Kidney epithelial cell (primary cell): ENCODE measurements at regions not wholly inside any gene's neighbourhood (a gene's known extent, or its start where the extent isn't known, plus 50 kb on each side); places are given as distances from the start of the nearest gene placed in this dataset.

Experiments
- DNase-seq: peaks from one replicate; pipeline ENCODE4 v3.0.0-alpha.2; 2010; ENCODE audit warnings: low read depth
- H3K27me3 ChIP-seq: 2 replicates; pipeline ENCODE4 v1.6.0; 2011; ENCODE audit warnings: low read length; ENCODE audit not compliant: control insufficient read depth, insufficient read depth
- H3K36me3 ChIP-seq: 2 replicates; pipeline ENCODE4 v1.5.1; 2011; ENCODE audit warnings: low read length; ENCODE audit not compliant: control insufficient read depth, insufficient read depth
- H3K4me3 ChIP-seq: 2 replicates; pipeline ENCODE4 v1.5.1; 2011; ENCODE audit warnings: low read depth, mild to moderate bottlenecking, control low read depth, low read length
- CTCF ChIP-seq: IDR thresholded peaks from 2 replicates; pipeline ENCODE4 v1.5.1; 2011; ENCODE audit warnings: mild to moderate bottlenecking, moderate library complexity, low read length, control low read depth, inconsistent platforms; ENCODE audit not compliant: insufficient read depth, poor library complexity, severe bottlenecking

DNA sequence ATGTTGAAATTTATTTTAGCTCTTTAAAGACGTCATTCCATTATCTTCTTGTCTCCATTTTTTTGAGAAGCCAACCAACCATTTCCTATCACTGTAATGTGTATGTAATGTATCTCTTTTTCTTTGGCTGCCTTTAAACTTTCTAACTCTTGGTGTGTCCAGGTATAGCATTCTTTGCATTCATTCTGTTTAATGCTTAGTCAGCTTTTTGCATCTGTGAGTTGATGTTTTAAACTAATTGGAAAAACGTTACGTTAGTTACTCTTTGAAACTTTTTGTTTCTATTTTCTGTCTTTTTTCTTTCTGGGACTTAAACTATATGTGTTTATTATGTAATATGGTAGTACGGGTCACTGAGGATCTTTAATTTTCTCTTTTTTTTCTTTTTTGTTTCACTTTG, 77.4 kb upstream of the PPP1R9A start:
- no peaks in the 10 kb centered on the region for H3K27me3 ChIP-seq
- no peak for TF ChIP-seq CTCF
- H3K36me3 ChIP-seq: no peaks in the 10 kb centered on the region
- DNase-seq: no peak
- no peak overlapping the region for H3K4me3 ChIP-seq

DNA sequence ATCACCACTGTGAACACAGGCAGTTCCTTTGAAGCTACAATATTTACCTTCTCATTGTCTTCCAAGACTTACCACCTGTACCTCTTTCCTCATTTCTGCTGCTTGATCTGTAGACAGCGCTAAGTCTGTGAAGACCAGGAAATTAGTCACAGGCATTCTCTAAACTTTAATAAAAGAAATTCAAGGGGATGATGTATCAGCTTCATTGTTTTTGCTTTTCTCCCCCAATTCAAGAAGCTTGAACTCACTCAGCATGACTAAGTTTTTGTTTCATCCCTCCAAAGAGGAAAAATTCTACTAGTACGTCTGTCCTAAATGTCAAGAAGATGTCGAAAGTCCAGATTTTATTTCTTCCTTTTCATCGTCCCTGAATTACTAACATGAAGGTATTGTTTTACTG, 75.3 kb upstream of the PPP1R9A start:
- no peak for DNase-seq
- Histone ChIP-seq H3K4me3 (no peak overlapping the region), H3K27me3 (no peaks in the 10 kb centered on the region), H3K36me3 (no peaks in the 10 kb centered on the region)
- TF ChIP-seq CTCF: no peak

GRCh38 chr7:94834359-94834758, 73.0 kb upstream of the PPP1R9A start:
- TF ChIP-seq CTCF: no peak
- DNase-seq: no peak
- Histone ChIP-seq H3K4me3 (no peak overlapping the region), H3K27me3 (no peaks in the 10 kb centered on the region), H3K36me3 (no peaks in the 10 kb centered on the region)

- no peak overlapping the region for H3K4me3 ChIP-seq
- H3K27me3 ChIP-seq: no peaks in the 10 kb centered on the region
- H3K36me3 ChIP-seq: no peaks in the 10 kb centered on the region
- no peak for DNase-seq
- no peak for TF ChIP-seq CTCF
Measured at GRCh38 chr7:94838717-94839116, 68.7 kb upstream of the PPP1R9A start.

DNA sequence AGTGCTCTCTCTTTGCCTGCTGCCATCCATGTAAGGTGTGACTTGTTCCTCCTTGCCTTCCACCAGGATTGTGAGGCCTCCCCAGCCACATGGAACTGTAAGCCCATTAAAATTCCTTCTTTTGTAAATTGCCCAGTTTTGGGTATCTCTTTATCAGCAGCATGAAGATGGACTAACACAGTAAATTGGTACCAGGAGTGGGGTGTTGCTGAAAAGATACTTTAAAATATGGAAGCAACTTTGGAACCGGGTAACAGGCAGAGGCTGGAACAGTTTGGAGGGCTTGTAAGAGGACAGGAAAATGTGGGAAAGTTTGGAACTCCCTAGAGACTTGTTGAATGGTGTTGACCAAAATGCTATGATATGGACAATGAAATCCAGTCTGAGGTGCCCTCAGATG, 63.8 kb upstream of the PPP1R9A start:
- H3K27me3 ChIP-seq: no peaks in the 10 kb centered on the region
- H3K36me3 ChIP-seq: no peaks in the 10 kb centered on the region
- H3K4me3 ChIP-seq: no peak overlapping the region
- DNase-seq: no peak
- no peak for TF ChIP-seq CTCF

- Histone ChIP-seq H3K36me3 (no peaks in the 10 kb centered on the region), H3K27me3 (no peaks in the 10 kb centered on the region), H3K4me3 (no peak overlapping the region)
- no peak for TF ChIP-seq CTCF
- DNase-seq: no peak
Measured at GRCh38 chr7:94848531-94848930, 58.9 kb upstream of the PPP1R9A start.
